HUES48 (cell line): ENCODE measurements at regions not wholly inside any gene's neighbourhood (a gene's known extent, or its start where the extent isn't known, plus 50 kb on each side); places are given as distances from the start of the nearest gene placed in this dataset.

Experiments
- H3K27ac ChIP-seq: one replicate; pipeline ENCODE4 v1.7.0; 2013; ENCODE audit warnings: low read depth, low read length, inconsistent platforms
- H3K27me3 ChIP-seq: 2 replicates; pipeline ENCODE4 v1.6.1; 2013; ENCODE audit warnings: mild to moderate bottlenecking, low read length; ENCODE audit not compliant: control insufficient read depth, insufficient read depth
- H3K36me3 ChIP-seq: 2 replicates; pipeline ENCODE4 v1.6.1; 2013; ENCODE audit warnings: low read length; ENCODE audit not compliant: control insufficient read depth, insufficient read depth
- H3K4me1 ChIP-seq: 2 replicates; pipeline ENCODE4 v1.6.1; 2013; ENCODE audit warnings: mild to moderate bottlenecking, low read length; ENCODE audit not compliant: control insufficient read depth, insufficient read depth
- H3K4me3 ChIP-seq: 2 replicates; pipeline ENCODE4 v1.5.1; 2013; ENCODE audit warnings: mild to moderate bottlenecking, low read depth, low read length
- H3K9ac ChIP-seq: 2 replicates; pipeline ENCODE4 v1.6.1; 2013; ENCODE audit warnings: mild to moderate bottlenecking, low read depth, low read length, moderate library complexity
- H3K9me3 ChIP-seq: 2 replicates; pipeline ENCODE4 v1.6.1; 2013; ENCODE audit warnings: low read length; ENCODE audit not compliant: control insufficient read depth, insufficient read depth

- H3K9me3 ChIP-seq: peaks cover 17% of the 10 kb centered on the region
- no peak overlapping the region for H3K4me3 ChIP-seq
- H3K27me3 ChIP-seq: no peaks in the 10 kb centered on the region
- peaks cover 5% of the 10 kb centered on the region; the same call in 1 of the 2 replicates for H3K4me1 ChIP-seq
- no peak overlapping the region for H3K9ac ChIP-seq
- H3K36me3 ChIP-seq: no peaks in the 10 kb centered on the region
- H3K27ac ChIP-seq: no peak overlapping the region
Observed at GRCh38 chr2:83742117-83742782, 716.8 kb downstream of the SUCLG1 start.

GRCh38 chr2:83730223-83730622 is 728.9 kb downstream of the SUCLG1 start:
- H3K27ac ChIP-seq: no peak overlapping the region
- no peak overlapping the region for H3K4me3 ChIP-seq
- H3K9me3 ChIP-seq: no peaks in the 10 kb centered on the region
- H3K4me1 ChIP-seq: no peaks in the 10 kb centered on the region
- no peak overlapping the region for H3K9ac ChIP-seq
- H3K27me3 ChIP-seq: no peaks in the 10 kb centered on the region
- no peaks in the 10 kb centered on the region for H3K36me3 ChIP-seq

- Histone ChIP-seq H3K36me3 (no peaks in the 10 kb centered on the region), H3K4me3 (no peak overlapping the region)
Observed at GRCh38 chr2:83725735-83726134, 733.3 kb downstream of the SUCLG1 start.

GRCh38 chr2:83705146-83705545 is 753.9 kb downstream of the SUCLG1 start:
- Histone ChIP-seq H3K4me3 (no peak overlapping the region), H3K9ac (no peak overlapping the region), H3K4me1 (no peaks in the 10 kb centered on the region), H3K27ac (no peak overlapping the region), H3K36me3 (no peaks in the 10 kb centered on the region), H3K9me3 (no peaks in the 10 kb centered on the region), H3K27me3 (no peaks in the 10 kb centered on the region)

More at GRCh38 chr2:83725735-83726134, 733.3 kb downstream of the SUCLG1 start:
- no peaks in the 10 kb centered on the region for H3K9me3 ChIP-seq
- H3K27ac ChIP-seq: no peak overlapping the region
- no peaks in the 10 kb centered on the region for H3K27me3 ChIP-seq
- no peak overlapping the region for H3K9ac ChIP-seq
- H3K4me1 ChIP-seq: no peaks in the 10 kb centered on the region

DNA sequence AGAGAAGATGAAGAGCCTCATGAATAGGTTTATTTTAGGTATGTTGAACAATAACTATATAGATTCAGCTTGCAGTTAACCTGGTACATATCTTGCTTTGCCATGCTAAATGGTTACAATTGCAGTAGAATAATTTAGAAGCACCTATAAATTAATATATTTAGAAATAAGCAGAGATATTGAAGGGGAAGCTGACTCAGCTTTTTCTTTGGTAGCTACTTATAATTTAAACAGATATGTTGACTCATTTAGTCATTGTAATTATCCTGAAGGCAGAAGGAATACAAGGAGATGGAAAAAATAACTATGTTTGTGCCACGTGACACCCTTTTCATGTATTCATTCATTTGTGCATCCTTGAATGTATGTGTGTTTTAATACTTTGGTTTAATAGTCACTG is 755.5 kb downstream of the SUCLG1 start:
- Histone ChIP-seq H3K9me3 (no peaks in the 10 kb centered on the region), H3K36me3 (no peaks in the 10 kb centered on the region), H3K4me3 (no peak overlapping the region), H3K4me1 (no peaks in the 10 kb centered on the region), H3K27me3 (no peaks in the 10 kb centered on the region), H3K27ac (no peak overlapping the region), H3K9ac (no peak overlapping the region)

- H3K9me3 ChIP-seq: no peaks in the 10 kb centered on the region
- H3K4me1 ChIP-seq: no peaks in the 10 kb centered on the region
- no peaks in the 10 kb centered on the region for H3K36me3 ChIP-seq
- no peak overlapping the region for H3K27ac ChIP-seq
- no peak overlapping the region for H3K9ac ChIP-seq
- no peaks in the 10 kb centered on the region for H3K27me3 ChIP-seq
- H3K4me3 ChIP-seq: no peak overlapping the region
Observed at GRCh38 chr2:83696838-83697237, 762.2 kb downstream of the SUCLG1 start.

GRCh38 chr2:83695530-83695929 is 763.5 kb downstream of the SUCLG1 start:
- H3K9me3 ChIP-seq: no peaks in the 10 kb centered on the region
- H3K27ac ChIP-seq: no peak overlapping the region
- H3K4me1 ChIP-seq: no peaks in the 10 kb centered on the region

GRCh38 chr2:83695037-83695436 is 764.0 kb downstream of the SUCLG1 start:
- H3K27me3 ChIP-seq: no peaks in the 10 kb centered on the region
- no peak overlapping the region for H3K27ac ChIP-seq
- H3K9me3 ChIP-seq: no peaks in the 10 kb centered on the region

More at GRCh38 chr2:83695530-83695929, 763.5 kb downstream of the SUCLG1 start:
- no peaks in the 10 kb centered on the region for H3K36me3 ChIP-seq
- H3K4me3 ChIP-seq: no peak overlapping the region
- no peaks in the 10 kb centered on the region for H3K27me3 ChIP-seq
- no peak overlapping the region for H3K9ac ChIP-seq

GRCh38 chr2:83689402-83689801 is 769.7 kb downstream of the SUCLG1 start:
- Histone ChIP-seq H3K27ac (no peak overlapping the region), H3K4me3 (no peak overlapping the region), H3K9me3 (no peaks in the 10 kb centered on the region), H3K9ac (no peak overlapping the region), H3K27me3 (no peaks in the 10 kb centered on the region), H3K4me1 (no peaks in the 10 kb centered on the region), H3K36me3 (no peaks in the 10 kb centered on the region)

More at GRCh38 chr2:83695037-83695436, 764.0 kb downstream of the SUCLG1 start:
- Histone ChIP-seq H3K4me1 (no peaks in the 10 kb centered on the region), H3K9ac (no peak overlapping the region), H3K4me3 (no peak overlapping the region), H3K36me3 (no peaks in the 10 kb centered on the region)

GRCh38 chr2:83686863-83687262 is 772.2 kb downstream of the SUCLG1 start:
- H3K36me3 ChIP-seq: no peaks in the 10 kb centered on the region
- no peaks in the 10 kb centered on the region for H3K9me3 ChIP-seq
- no peaks in the 10 kb centered on the region for H3K27me3 ChIP-seq
- H3K4me3 ChIP-seq: no peak overlapping the region
- no peak overlapping the region for H3K27ac ChIP-seq
- no peaks in the 10 kb centered on the region for H3K4me1 ChIP-seq
- H3K9ac ChIP-seq: no peak overlapping the region

DNA sequence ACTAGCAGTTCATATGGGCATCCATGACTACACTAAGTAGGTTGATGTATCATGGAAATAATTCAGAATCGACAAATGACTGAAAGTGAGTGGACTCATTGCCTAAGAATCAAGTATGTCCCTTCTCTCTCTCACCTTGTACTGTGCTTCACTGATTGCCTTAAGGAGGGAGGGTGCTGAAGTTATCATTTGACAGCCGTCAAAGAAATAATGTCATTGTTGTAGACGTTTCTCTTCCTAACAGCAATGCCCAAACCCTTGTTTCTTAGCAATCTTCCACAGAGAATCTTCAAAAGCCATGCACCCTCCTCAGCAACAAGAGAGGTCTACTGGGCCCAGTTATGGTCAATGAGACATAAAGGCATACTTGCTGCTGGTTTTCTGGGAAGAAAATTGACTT is 785.0 kb downstream of the SUCLG1 start:
- Histone ChIP-seq H3K9me3 (no peaks in the 10 kb centered on the region), H3K9ac (no peak overlapping the region), H3K36me3 (no peaks in the 10 kb centered on the region), H3K27ac (no peak overlapping the region), H3K27me3 (no peaks in the 10 kb centered on the region), H3K4me3 (no peak overlapping the region), H3K4me1 (no peaks in the 10 kb centered on the region)
